ENCODE measurements at regions not wholly inside any gene's neighbourhood (a gene's known extent, or its start where the extent isn't known, plus 50 kb on each side); places are given as distances from the start of the nearest gene placed in this dataset.

DNA sequence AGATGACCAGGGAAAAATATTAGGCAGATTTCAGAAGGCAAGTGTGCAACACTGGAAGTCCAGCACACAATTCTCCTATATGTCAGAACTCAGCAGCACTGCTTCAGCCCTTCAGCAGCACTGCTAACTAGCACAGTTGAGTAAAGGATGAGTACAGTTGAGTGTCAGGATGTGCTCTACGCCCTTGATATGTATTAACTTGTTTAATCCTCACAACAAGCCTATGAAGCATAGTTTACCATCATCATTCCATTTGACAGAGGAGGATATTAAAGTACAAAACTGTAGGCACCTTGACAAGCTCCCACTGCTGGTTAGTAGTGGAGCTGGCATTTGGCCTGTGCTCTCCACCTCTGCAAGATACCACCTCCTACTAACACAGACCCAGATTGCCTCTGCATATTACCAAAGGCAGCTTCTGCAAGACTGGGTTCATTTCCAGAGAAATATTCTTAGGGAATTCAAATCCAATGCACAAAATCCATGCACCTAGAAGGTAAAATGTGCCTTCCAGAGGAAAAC is 230.8 kb downstream of the ANAPC1 start:
- Mint-ChIP-seq H3K4me3 (no peak overlapping the region), H3K27me3 (ENCODE audit: low read depth) (peaks cover 1% of the 10 kb centered on the region), H3K9me3 (no peaks in the 10 kb centered on the region), H3K36me3 (ENCODE audit: insufficient read depth) (no peaks in the 10 kb centered on the region), H3K4me1 (ENCODE audit: low read depth) (peaks cover 6% of the 10 kb centered on the region)
- DNase-seq = no peak
- no peak for ATAC-seq

DNA sequence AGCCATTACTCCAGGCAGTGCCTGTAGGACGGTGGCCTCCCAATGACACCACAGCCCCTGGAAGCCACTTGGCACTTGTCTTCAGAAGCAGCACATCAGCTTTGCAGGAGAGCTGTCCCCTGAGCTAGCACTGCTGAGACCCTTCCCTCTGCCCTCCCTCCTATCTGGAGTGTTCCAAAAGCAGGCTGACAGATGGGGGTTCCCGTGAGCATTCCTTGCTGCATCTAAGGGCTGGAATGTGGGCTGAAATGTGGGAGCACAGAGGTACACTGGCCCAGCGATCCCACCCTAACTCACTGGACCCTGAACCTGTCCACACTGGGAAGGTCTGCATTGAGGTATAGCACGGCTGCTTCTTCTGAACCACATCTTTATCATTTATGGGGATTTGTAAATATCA is 230.1 kb downstream of the ANAPC1 start:
- peaks cover 6% of the 10 kb centered on the region for H3K4me1 Mint-ChIP-seq (ENCODE audit: low read depth)
- no peaks in the 10 kb centered on the region for H3K9me3 Mint-ChIP-seq
- peaks cover 1% of the 10 kb centered on the region for H3K27me3 Mint-ChIP-seq (ENCODE audit: low read depth)
- H3K36me3 Mint-ChIP-seq (ENCODE audit: insufficient read depth) = no peaks in the 10 kb centered on the region
- H3K4me3 Mint-ChIP-seq = no peak overlapping the region
- DNase-seq = no peak
- ATAC-seq = no peak

DNA sequence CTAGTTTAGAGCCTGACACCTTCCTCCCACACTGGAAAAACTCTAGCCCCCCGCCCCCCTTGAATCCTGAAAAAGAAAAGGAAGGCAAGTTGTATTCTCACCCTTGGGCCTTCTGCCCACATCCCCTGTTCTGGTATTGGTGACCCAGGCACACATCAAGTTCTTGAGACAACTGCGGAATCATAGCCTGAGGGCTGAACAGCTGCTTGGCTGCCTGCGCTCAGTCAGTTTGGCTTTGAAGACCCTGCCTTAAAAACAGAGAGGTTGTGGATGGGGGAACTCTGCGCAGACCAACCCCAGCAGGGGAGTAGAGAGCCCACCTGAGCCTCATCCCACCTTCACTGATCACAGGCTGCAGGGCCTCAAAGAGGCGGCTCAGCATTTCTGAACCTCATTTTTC is 229.2 kb downstream of the ANAPC1 start:
- no peaks in the 10 kb centered on the region for H3K9me3 Mint-ChIP-seq
- DNase-seq (no peak), ATAC-seq (no peak)
- H3K4me1 Mint-ChIP-seq (ENCODE audit: low read depth) = peaks cover 6% of the 10 kb centered on the region
- no peak overlapping the region for H3K4me3 Mint-ChIP-seq
- H3K36me3 Mint-ChIP-seq (ENCODE audit: insufficient read depth) = no peaks in the 10 kb centered on the region
- peaks cover 1% of the 10 kb centered on the region for H3K27me3 Mint-ChIP-seq (ENCODE audit: low read depth)

DNA sequence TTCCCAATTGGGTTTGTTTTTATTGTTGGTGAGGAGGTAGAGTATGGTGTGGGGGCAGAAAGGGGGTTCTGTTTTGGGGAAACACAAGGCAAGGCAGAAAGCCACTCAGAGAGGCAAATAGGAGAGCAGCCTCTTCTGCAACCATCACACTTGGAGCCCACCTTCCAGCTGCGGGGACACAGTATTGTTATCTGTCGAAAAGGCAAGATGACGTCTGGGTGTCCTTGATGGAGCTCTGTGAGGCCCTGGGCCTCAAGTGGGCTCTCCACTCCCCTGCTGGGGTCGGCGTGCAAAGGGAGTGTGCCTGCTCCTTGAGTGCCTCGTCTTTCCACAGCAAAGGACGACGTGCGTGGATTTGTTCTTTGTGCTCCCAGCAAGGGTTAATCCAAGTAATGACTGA is 227.6 kb downstream of the ANAPC1 start:
- Mint-ChIP-seq H3K36me3 (ENCODE audit: insufficient read depth) (no peaks in the 10 kb centered on the region), H3K4me3 (no peak overlapping the region), H3K27me3 (ENCODE audit: low read depth) (peaks cover 1% of the 10 kb centered on the region), H3K9me3 (no peaks in the 10 kb centered on the region), H3K4me1 (ENCODE audit: low read depth) (peaks cover 6% of the 10 kb centered on the region)
- no peak for ATAC-seq
- DNase-seq = no peak

DNA sequence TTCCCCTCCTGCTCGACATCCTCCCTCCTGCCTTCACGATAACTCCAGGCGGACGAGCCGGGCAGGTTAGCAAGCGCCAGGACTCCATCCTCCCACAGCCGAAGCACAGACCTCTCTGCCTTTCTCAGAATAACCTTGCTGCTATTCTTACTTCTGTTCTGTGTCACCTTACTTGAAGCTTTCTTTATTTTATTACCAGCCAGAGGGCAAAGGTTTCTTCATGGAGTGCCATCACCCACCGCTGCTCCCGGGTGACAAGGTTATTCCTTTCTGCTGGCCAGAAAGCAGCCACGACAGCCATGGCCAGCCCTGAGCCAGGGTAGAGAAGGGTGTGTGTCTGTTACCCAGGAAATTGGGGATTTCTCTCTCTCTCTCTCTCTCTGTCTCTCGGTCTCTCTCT is 227.1 kb downstream of the ANAPC1 start:
- Mint-ChIP-seq H3K4me1 (ENCODE audit: low read depth) (peaks cover 8% of the 10 kb centered on the region), H3K36me3 (ENCODE audit: insufficient read depth) (no peaks in the 10 kb centered on the region), H3K4me3 (no peak overlapping the region), H3K9me3 (no peaks in the 10 kb centered on the region), H3K27me3 (ENCODE audit: low read depth) (peaks cover 1% of the 10 kb centered on the region)
- ATAC-seq (no peak), DNase-seq (no peak)

DNA sequence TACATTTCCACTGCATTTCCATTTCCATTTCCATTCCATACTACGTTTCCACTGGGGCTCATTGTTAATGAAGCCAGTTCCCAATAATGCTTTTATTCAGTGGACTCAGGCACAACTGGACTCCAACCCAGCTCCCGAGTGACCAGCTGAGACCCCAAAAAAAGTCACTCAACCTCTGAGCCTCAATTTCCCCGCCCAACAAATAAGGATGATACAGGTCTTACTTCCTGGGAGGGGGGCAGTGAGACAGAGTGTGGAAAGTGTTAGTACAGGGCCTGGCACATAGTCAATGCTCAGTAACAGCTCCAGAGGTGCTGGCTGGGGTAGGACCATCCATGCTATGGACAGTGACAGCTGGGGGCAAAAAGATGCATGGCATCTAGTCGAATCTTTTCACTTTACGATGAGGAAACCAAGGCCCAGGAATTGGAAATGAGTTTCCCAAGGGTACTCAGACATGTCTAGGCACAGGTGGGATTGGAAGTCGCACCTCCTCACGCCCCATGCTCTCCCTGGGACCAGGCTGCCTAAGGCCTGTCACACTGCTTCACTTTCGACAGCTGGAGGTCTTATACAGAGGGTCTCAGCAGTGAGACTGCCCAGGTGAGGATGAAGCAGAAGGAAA is 226.5 kb downstream of the ANAPC1 start:
- H3K4me1 Mint-ChIP-seq (ENCODE audit: low read depth) = peaks cover 9% of the 10 kb centered on the region
- no peak overlapping the region for H3K4me3 Mint-ChIP-seq
- no peaks in the 10 kb centered on the region for H3K9me3 Mint-ChIP-seq
- DNase-seq (no peak), ATAC-seq (no peak)
- no peaks in the 10 kb centered on the region for H3K36me3 Mint-ChIP-seq (ENCODE audit: insufficient read depth)
- H3K27me3 Mint-ChIP-seq (ENCODE audit: low read depth) = peaks cover 1% of the 10 kb centered on the region

DNA sequence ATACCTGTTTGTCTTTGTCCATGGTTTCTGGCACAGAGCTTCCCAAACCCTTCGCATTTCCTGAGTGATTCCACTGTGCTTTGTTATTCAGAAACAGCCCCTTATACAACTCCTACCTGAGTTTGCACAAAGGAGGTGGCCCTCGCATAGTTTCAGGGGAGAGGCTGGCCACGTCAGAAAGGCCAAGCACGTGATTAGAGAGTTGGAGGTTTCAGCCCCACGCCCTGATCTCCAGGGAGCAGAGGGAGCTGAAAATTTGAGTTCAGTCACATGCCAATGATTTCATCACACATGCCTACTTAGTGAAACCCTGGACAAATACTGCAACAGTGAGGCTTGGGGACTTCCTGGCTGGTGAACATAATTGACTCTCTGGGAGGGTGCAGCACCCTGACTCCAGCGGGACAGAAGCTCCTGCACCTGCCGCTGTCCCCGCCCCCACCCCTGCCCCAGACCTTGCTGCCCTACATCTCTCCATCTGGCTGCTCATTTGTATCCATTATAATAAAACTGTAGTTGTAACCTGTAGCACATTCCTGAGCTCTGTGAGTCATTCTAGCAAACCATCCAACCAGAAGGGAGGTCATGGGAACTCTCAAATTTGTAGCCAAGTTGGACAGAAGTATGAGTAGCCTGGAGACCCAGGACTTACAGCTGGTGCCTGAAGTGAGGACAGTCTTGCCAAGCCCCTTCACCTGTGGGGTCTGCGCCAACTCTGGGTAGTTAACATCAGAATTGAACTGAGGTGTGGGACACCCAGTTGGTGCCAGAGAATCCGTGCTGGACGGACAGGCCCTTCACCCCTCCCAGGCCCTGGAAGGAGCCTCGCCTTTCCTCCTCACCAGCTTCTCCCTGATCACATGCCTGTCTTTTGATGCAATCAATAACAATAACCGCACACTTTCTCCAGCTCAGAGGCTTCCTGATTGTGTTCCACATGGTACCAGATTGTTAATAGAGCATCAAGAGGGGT is 224.3 kb downstream of the ANAPC1 start:
- H3K36me3 Mint-ChIP-seq (ENCODE audit: insufficient read depth) = no peaks in the 10 kb centered on the region
- peaks cover 4% of the 10 kb centered on the region for H3K27me3 Mint-ChIP-seq (ENCODE audit: low read depth)
- no peak overlapping the region for H3K4me3 Mint-ChIP-seq
- DNase-seq (no peak), ATAC-seq (no peak)
- H3K9me3 Mint-ChIP-seq = no peaks in the 10 kb centered on the region
- H3K4me1 Mint-ChIP-seq (ENCODE audit: low read depth) = peaks cover 16% of the 10 kb centered on the region

DNA sequence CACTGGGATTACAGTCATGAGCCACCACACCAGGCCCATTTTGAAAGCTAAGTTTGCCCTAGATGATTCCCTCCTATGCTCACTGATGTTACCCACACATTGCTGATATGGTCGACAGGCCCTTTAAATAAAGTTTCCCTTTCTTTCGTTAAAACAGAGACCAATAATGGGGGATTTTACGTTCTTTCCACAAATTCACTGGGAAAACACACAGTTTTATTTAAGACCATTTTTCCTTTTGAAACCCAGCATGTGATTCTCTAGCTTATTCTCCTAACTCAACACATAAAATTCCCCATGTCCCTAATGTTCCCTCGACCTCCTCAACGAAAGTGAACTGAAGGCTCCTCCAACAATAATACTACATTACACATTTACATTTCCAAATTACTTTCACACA is 223.2 kb downstream of the ANAPC1 start:
- no peaks in the 10 kb centered on the region for H3K36me3 Mint-ChIP-seq (ENCODE audit: insufficient read depth)

DNA sequence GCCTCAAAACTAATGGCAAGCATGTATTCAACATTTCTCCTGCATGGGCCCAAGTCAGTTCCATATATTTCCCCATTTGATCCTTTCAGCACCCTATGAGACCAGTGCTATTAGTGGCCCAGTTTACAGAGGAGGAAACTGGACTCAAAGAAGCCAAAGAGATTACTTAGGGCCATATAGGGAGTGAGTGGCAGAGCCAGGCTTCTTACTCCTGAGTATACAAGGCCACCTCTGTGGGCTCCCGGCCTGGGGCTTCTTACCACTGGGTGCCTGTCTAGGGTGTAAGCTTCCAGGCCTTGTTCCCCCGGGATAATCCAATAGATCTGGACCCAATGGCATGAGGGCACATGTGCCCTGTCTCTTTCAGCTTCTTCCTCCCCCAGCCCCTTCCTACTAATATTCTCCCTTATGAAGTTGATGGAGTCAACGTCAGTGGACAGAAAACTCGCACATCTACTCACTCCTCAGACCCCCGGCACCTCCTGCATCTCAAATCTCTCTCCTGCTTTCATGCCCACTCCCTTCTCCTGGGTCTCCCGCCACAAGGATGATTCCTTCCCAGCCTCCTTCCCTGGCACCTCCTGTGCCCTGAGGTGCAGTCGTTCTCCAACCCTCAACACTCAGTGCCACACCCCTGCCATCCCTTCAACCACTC is 222.6 kb downstream of the ANAPC1 start:
- H3K36me3 Mint-ChIP-seq (ENCODE audit: insufficient read depth) = no peaks in the 10 kb centered on the region
- H3K4me3 Mint-ChIP-seq = no peak overlapping the region
- H3K9me3 Mint-ChIP-seq = no peaks in the 10 kb centered on the region
- DNase-seq (no peak), ATAC-seq (no peak)
- H3K4me1 Mint-ChIP-seq (ENCODE audit: low read depth) = peaks cover 16% of the 10 kb centered on the region
- peaks cover 4% of the 10 kb centered on the region for H3K27me3 Mint-ChIP-seq (ENCODE audit: low read depth)

More for the DNA sequence above, 223.2 kb downstream of the ANAPC1 start:
- no peak for DNase-seq
- no peak overlapping the region for H3K4me3 Mint-ChIP-seq
- no peak for ATAC-seq
- peaks cover 4% of the 10 kb centered on the region for H3K27me3 Mint-ChIP-seq (ENCODE audit: low read depth)
- H3K9me3 Mint-ChIP-seq = no peaks in the 10 kb centered on the region
- H3K4me1 Mint-ChIP-seq (ENCODE audit: low read depth) = peaks cover 16% of the 10 kb centered on the region

DNA sequence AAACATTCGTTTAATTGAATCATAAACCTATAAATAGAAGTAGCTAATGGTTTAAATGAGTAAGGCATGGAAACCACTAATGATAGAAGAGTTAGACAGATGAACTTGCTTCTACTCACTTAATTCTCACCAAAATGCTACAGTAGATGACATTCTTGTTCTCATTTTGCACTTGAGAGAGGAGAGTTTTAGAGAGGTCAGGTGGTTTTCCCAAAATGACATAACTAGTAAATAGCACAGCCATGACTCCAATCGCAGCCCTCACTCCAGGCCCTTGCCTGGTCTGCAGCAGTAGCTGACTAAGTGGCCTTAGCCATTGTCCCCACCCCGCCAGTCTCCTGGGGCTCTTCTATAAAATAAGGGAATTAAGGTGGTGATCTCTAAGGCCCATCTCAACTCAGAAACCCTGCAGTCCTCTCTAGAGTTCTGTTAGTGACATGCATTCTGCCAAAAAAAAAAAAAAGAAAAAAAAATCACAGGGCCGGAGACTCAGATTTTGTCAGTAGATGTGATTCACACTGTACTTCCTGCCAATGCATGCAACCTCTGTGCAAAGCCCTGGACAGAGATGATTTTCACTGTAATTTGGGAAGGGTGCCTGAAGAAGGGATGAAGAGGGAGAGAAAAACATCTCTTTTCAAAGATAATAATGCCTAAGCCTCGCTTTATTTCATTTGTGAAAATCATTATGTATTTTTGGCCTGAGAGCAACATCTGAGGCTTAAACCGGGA is 221.8 kb downstream of the ANAPC1 start:
- no peaks in the 10 kb centered on the region for H3K36me3 Mint-ChIP-seq (ENCODE audit: insufficient read depth)
- no peak for ATAC-seq
- DNase-seq = no peak
- no peaks in the 10 kb centered on the region for H3K9me3 Mint-ChIP-seq
- peaks cover 16% of the 10 kb centered on the region for H3K4me1 Mint-ChIP-seq (ENCODE audit: low read depth)
- no peak overlapping the region for H3K4me3 Mint-ChIP-seq
- H3K27me3 Mint-ChIP-seq (ENCODE audit: low read depth) = peaks cover 2% of the 10 kb centered on the region

DNA sequence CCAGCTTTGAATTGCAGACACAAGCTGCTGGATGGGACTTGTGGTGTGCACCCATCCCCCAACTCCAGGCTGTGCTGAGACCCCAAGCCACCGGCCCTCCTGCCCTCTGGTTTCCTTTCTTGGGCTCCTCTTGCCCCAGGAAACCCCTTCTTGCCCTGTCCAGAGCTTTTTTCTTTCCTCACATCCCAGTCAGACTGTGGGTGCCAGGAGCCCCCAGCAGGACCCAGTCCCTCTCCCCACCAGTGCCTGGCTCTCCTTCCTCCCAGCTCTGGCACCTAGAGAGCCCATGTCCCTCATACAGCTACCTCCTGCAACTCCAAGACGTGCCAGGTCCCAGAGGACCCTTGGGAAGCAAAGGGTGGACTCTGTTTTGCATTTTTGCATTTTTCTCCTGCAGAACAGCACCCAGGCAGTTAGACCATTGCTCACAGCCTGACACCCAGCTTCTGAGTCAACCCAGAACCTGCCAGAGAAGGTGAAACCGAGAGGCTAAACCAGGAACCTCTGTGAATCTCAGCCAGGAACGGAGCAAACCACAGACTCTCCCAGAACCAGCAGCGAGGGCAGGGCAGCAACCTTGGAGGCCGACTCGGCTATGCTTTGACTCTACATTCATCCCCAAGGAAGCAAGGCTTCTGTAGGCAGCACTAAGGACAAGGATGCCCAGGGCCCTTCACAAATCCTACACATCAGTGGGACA is 221.1 kb downstream of the ANAPC1 start:
- H3K4me1 Mint-ChIP-seq (ENCODE audit: low read depth) = peaks cover 16% of the 10 kb centered on the region
- no peaks in the 10 kb centered on the region for H3K9me3 Mint-ChIP-seq
- DNase-seq (no peak), ATAC-seq (peak; percentile 90 to 94)
- H3K4me3 Mint-ChIP-seq = no peak overlapping the region
- H3K36me3 Mint-ChIP-seq (ENCODE audit: insufficient read depth) = no peaks in the 10 kb centered on the region
- H3K27me3 Mint-ChIP-seq (ENCODE audit: low read depth) = peaks cover 2% of the 10 kb centered on the region

DNA sequence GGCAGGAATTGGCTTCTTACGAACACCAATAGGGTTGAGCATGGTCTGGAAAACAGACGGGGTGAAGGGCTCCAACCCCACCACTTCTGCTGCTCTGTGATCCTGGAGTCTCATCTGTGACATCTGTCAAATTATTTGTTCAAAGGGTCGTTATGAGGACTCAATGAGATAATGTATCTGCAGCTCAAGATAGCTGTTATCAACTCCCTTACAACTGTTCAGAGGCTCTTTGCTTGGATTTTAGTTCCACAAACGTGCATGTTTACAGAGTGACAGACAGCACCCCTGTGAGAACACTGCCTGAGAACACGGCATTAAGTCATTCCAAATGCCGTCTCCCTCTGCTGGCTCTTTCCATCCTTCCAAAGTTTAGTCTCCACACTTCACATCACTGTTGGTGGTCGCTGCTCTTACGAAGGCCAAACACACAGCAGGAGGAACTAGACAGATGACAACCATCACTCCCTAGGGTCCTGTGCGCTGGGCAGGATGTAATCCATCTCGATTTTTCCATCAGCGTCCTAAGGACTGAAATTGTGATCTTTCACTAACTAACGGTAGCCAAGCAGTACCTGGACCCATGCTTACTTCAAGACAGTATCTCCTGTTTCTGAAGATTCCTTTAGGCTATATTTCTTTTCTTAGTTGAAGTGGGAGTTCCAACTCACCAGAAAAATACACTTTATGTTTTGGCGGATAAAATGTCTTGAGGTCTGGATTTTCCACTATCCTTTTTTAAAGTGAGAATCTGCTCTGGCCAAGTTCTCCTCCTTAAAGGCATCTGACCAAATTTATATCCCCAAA is 220.3 kb downstream of the ANAPC1 start:
- no peaks in the 10 kb centered on the region for H3K9me3 Mint-ChIP-seq
- no peaks in the 10 kb centered on the region for H3K36me3 Mint-ChIP-seq (ENCODE audit: insufficient read depth)
- H3K4me3 Mint-ChIP-seq = no peak overlapping the region
- peaks cover 2% of the 10 kb centered on the region for H3K27me3 Mint-ChIP-seq (ENCODE audit: low read depth)
- ATAC-seq (no peak), DNase-seq (no peak)
- H3K4me1 Mint-ChIP-seq (ENCODE audit: low read depth) = peaks cover 16% of the 10 kb centered on the region

DNA sequence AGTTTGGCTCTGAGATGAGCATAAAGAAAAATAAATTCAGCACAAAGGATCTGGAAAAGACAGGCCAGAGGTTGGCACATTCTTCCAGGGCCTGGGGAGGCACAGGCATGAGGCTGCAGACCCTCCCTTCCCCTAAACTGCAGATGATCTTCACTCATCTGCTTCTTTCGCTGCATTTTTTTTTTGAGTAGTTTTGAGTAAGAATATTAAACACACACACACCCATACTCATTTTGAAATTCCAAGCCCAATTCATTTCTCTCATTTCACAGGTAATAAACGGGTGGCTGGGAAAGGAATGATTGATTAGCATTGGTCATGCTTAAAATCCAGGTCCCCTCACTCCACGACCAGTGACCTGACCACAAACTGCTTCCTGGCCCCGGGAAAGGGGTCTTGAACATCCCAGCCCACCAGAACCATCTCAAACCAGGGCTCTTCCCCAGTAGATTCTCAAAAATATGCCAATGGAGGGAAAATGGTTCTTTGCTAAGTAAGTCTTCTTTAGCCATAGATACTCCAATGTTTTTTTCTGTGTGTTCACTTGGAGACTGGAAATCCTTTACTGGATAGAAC is 219.6 kb downstream of the ANAPC1 start:
- peaks cover 16% of the 10 kb centered on the region for H3K4me1 Mint-ChIP-seq (ENCODE audit: low read depth)
- no peaks in the 10 kb centered on the region for H3K36me3 Mint-ChIP-seq (ENCODE audit: insufficient read depth)
- no peaks in the 10 kb centered on the region for H3K9me3 Mint-ChIP-seq
- no peak overlapping the region for H3K4me3 Mint-ChIP-seq
- no peak for ATAC-seq
- no peak for DNase-seq
- peaks cover 2% of the 10 kb centered on the region for H3K27me3 Mint-ChIP-seq (ENCODE audit: low read depth)
